ENCODE measurements at regions not wholly inside any gene's neighbourhood (a gene's known extent, or its start where the extent isn't known, plus 50 kb on each side); places are given as distances from the start of the nearest gene placed in this dataset.

DNA sequence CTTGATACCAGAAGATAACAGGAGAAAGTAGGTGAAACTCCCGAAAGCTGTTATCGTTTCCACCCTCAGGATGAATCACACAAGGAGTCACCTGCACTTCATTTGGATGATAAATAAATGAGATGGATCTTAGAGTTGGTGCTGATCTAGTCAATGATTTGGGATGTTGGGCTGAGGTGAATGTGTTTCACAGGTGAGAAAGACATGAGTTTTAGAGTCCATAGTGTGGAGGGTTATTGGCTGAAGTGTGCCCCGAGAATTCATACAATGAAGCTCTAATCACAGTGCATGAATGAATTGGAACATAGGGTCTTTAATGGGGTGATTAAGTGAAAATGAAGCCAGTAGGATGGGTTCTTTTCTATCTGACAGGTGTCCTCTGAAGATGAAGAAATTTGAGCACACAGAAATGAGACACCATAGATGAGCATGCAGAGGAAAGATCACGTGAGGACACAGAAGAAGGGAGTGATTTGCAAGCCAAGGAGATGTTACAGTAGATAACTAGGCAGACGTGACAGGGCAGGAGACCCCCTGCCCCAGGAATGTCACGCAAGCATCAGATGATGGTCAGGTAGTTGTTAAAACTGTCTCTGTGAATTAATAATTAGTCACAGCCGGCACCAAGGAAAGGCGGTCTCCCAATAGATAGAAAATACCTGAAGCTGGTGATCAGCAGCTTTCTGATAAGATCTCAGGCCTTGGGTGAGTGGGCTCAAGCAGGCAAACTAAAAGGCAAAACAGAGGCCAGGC lies 60.3 kb upstream of the IGLL5 start:
- TF ChIP-seq, protein P1, sequence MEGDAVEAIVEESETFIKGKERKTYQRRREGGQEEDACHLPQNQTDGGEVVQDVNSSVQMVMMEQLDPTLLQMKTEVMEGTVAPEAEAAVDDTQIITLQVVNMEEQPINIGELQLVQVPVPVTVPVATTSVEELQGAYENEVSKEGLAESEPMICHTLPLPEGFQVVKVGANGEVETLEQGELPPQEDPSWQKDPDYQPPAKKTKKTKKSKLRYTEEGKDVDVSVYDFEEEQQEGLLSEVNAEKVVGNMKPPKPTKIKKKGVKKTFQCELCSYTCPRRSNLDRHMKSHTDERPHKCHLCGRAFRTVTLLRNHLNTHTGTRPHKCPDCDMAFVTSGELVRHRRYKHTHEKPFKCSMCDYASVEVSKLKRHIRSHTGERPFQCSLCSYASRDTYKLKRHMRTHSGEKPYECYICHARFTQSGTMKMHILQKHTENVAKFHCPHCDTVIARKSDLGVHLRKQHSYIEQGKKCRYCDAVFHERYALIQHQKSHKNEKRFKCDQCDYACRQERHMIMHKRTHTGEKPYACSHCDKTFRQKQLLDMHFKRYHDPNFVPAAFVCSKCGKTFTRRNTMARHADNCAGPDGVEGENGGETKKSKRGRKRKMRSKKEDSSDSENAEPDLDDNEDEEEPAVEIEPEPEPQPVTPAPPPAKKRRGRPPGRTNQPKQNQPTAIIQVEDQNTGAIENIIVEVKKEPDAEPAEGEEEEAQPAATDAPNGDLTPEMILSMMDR (IDR thresholded peaks at IDR 0.05): no peak
- Histone ChIP-seq H3K36me3 (no peaks in the 10 kb centered on the region), H3K27me3 (peaks cover 0 to 7% of the 10 kb centered on the region in 2 donors)

DNA sequence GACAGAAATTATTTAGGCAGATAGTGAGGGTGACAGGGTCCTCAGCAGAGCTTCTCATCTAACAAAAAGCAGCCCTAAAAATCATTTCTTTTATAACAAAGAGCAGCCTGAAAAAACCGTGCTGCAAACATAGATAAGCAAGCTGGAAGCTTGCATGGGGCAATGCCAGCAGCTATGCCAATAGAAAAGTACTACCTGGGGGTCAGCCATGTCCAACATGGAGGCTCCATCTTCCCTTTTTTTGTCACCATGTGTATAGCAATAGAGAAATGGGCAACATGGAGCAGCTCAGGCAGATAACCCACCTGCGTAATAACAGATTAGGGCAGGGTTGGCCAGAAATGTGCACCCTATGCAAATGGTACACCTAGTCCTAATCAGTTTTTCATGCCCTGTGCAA lies 57.4 kb upstream of the IGLL5 start:
- intact Hi-C loops (cut with DNase I; ENCODE audit: low total_unique reads): no loop called here
- Histone ChIP-seq H3K27me3 (no peaks in the 10 kb centered on the region), H3K27ac (no peak overlapping the region), H3K9me3 (peaks cover 2 to 11% (median 5%) of the 10 kb centered on the region in 3 donors), H3K4me3 (no peak overlapping the region), H3K4me1 (no peaks in the 10 kb centered on the region), H3K36me3 (no peaks in the 10 kb centered on the region)
- no peak for DNase-seq
- TF ChIP-seq, protein P1 (IDR thresholded peaks at IDR 0.05): no peak

More for the DNA sequence above, 60.3 kb upstream of the IGLL5 start:
- intact Hi-C loops (cut with DNase I; ENCODE audit: low total_unique reads): no loop called here
- H3K9me3 ChIP-seq: peaks cover 2 to 11% (median 5%) of the 10 kb centered on the region in 3 donors
- H3K4me3 ChIP-seq: no peak overlapping the region
- H3K27ac ChIP-seq: no peak overlapping the region
- H3K4me1 ChIP-seq: no peaks in the 10 kb centered on the region
- no peak for DNase-seq

DNA sequence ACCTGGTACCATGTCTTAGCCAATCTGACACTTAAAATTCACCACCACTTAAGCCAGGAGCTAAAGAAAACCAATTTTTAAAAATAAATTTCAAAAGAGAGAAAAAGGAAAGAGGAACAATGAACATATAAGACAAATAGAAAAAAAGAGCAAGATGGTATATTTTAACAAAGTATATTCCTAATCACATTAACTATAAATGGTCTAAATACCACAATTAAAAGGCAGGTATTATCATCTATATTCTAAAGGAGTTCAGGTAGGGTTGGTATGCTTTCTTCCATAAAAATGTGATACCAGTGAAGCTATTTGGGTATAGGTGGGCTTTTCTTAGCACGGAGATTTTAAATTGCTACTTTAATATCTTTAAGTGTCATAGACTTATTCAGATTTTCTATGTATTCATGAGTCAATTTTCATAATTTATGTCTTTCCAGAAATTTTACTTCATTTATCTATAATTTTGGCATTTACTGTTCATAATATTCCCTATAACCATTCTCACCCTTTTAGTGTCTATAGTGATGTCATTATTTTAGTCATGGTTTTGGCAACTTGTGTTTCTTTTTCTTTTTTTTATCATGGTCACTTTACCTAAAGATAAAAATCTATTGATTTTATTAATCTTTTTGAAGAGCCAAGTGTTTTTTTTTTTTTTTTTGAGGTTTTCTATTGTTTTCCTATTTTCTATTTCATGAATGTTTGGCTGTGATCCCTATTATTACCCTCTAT lies 56.5 kb upstream of the IGLL5 start:
- intact Hi-C loops (cut with DNase I; ENCODE audit: low total_unique reads): no loop called here
- H3K36me3 ChIP-seq: no peaks in the 10 kb centered on the region
- TF ChIP-seq, protein P1 (IDR thresholded peaks at IDR 0.05): no peak
- H3K27ac ChIP-seq: no peak overlapping the region
- H3K27me3 ChIP-seq: no peaks in the 10 kb centered on the region
- H3K9me3 ChIP-seq: peaks cover 2 to 11% (median 5%) of the 10 kb centered on the region in 3 donors
- no peak overlapping the region for H3K4me3 ChIP-seq
- H3K4me1 ChIP-seq: no peaks in the 10 kb centered on the region
- DNase-seq: no peak

DNA sequence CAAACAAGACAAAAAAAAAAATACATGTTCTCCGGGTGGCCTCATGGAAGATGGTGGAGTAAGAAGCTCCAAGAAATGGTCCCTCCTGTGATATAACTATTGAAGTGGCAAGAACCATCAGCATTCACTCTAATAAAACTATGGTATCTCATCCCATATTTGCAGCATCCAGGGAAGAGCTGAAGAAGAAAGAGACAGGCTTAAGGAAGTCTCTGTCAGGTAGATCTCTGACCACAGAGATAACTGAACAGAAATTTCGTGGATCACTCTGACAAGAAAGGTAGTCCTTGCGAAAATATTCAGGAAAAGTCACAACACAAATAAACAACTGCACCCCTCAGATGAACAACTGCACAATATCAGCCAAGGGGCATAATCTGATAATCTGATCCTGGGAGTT lies 54.6 kb upstream of the IGLL5 start:
- DNase-seq: no peak
- intact Hi-C loops (cut with DNase I; ENCODE audit: low total_unique reads): no loop called here
- H3K27me3 ChIP-seq: peaks cover 0 to 1% of the 10 kb centered on the region in 2 donors
- TF ChIP-seq, protein P1 (IDR thresholded peaks at IDR 0.05): no peak
- H3K36me3 ChIP-seq: no peaks in the 10 kb centered on the region
- no peak overlapping the region for H3K4me3 ChIP-seq
- no peak overlapping the region for H3K27ac ChIP-seq
- H3K4me1 ChIP-seq: no peaks in the 10 kb centered on the region
- peaks cover 2 to 11% (median 5%) of the 10 kb centered on the region in 3 donors for H3K9me3 ChIP-seq

DNA sequence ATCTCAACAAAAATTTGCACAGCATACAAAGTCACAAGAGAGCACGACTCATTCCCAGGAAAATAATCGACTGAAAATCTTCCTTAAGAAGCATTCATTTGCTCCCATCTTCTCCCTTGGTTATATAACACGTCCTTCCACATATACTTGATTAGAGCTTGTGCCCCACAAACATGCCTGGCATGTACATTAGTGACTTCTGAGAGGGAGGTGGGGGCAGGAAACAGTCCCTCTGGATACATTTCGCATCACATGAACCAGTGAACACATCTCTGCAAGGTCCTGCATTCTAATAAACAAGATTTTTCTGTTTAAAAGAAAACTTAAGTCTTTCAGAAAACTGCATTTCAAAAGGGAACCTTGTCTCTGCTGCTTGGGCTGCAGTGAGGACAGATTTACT lies 54.1 kb upstream of the IGLL5 start:
- H3K36me3 ChIP-seq: no peaks in the 10 kb centered on the region
- no peaks in the 10 kb centered on the region for H3K4me1 ChIP-seq
- H3K4me3 ChIP-seq: no peak overlapping the region
- TF ChIP-seq, protein P1 (IDR thresholded peaks at IDR 0.05): no peak
- peaks cover 0 to 5% of the 10 kb centered on the region in 2 donors for H3K27me3 ChIP-seq
- intact Hi-C loops (cut with DNase I; ENCODE audit: low total_unique reads): no loop called here
- peaks cover 2 to 11% (median 5%) of the 10 kb centered on the region in 3 donors for H3K9me3 ChIP-seq
- H3K27ac ChIP-seq: no peak overlapping the region
- no peak for DNase-seq
